OCI-LY1 (cell line): ENCODE measurements at regions not wholly inside any gene's neighbourhood (a gene's known extent, or its start where the extent isn't known, plus 50 kb on each side); places are given as distances from the start of the nearest gene placed in this dataset.

ENCODE experiments used
- CTCF ChIP-seq: fragments of 200-600 bp; sonication (generic), shearing (Covaris generic); IDR thresholded peaks from 2 replicates; pipeline ENCODE4 v1.5.1; 2017; ENCODE audit warnings: mild to moderate bottlenecking, antibody characterized with exemption, low read length, moderate library complexity, mixed read lengths
- EZH2 ChIP-seq: fragments of 200-600 bp; sonication (generic), shearing (Covaris generic); IDR thresholded peaks from 2 replicates; pipeline ENCODE4 v1.8.0; 2017; ENCODE audit warnings: borderline replicate concordance, mixed run types, mild to moderate bottlenecking, antibody characterized with exemption, low read length, moderate library complexity, mixed read lengths

GRCh38 chr6:43850314-43851203 is 80.5 kb downstream of the VEGFA start:
- no peak for TF ChIP-seq CTCF
- no peak for TF ChIP-seq EZH2
